ENCODE measurements at regions not wholly inside any gene's neighbourhood (a gene's known extent, or its start where the extent isn't known, plus 50 kb on each side); places are given as distances from the start of the nearest gene placed in this dataset.

- H3K27ac ChIP-seq, result no peak overlapping the region
- H3K27me3 ChIP-seq, result no peaks in the 10 kb centered on the region
- H3K4me3 ChIP-seq, result no peak overlapping the region
- 61 to 70% methylated on average over 5 of the region's 5 CpGs for WGBS, 2 donors
- no peak for DNase-seq
- TF ChIP-seq POLR2A (IDR thresholded peaks at IDR 0.05) (no peak), CTCF (IDR thresholded peaks at IDR 0.05) (no peak)
- H3K4me1 ChIP-seq, result no peaks in the 10 kb centered on the region
- H3K36me3 ChIP-seq (ENCODE audit: low read depth, missing control alignments), result no peaks in the 10 kb centered on the region
- intact Hi-C loops (cut with DNase I; ENCODE audit: low total_unique reads), result no loop called here
- no peaks in the 10 kb centered on the region for H3K9me3 ChIP-seq
Observed at GRCh38 chr4:45410701-45411210, 684.4 kb upstream of the GNPDA2 start.

GRCh38 chr4:45409536-45409935 lies 683.2 kb upstream of the GNPDA2 start:
- Histone ChIP-seq H3K27me3 (no peaks in the 10 kb centered on the region), H3K36me3 (ENCODE audit: low read depth, missing control alignments) (no peaks in the 10 kb centered on the region), H3K27ac (no peak overlapping the region), H3K4me3 (no peak overlapping the region), H3K4me1 (no peaks in the 10 kb centered on the region), H3K9me3 (no peaks in the 10 kb centered on the region)
- TF ChIP-seq POLR2A (IDR thresholded peaks at IDR 0.05) (no peak), CTCF (IDR thresholded peaks at IDR 0.05) (no peak)
- no peak for DNase-seq
- WGBS, 2 donors, result 88% methylated on average over 1 of the region's 1 CpG
- intact Hi-C loops (cut with DNase I; ENCODE audit: low total_unique reads), result no loop called here

GRCh38 chr4:45408996-45409395 lies 682.6 kb upstream of the GNPDA2 start:
- Histone ChIP-seq H3K4me3 (no peak overlapping the region), H3K4me1 (no peaks in the 10 kb centered on the region), H3K9me3 (no peaks in the 10 kb centered on the region), H3K27ac (no peak overlapping the region), H3K36me3 (ENCODE audit: low read depth, missing control alignments) (no peaks in the 10 kb centered on the region), H3K27me3 (no peaks in the 10 kb centered on the region)
- intact Hi-C loops (cut with DNase I; ENCODE audit: low total_unique reads), result no loop called here
- TF ChIP-seq POLR2A (IDR thresholded peaks at IDR 0.05) (no peak), CTCF (IDR thresholded peaks at IDR 0.05) (no peak)
- DNase-seq, result no peak
- 83 to 87% methylated on average over 2 of the region's 2 CpGs for WGBS, 2 donors

- WGBS, 2 donors, result 49 to 57% methylated on average over 3 of the region's 3 CpGs
- intact Hi-C loops (cut with DNase I; ENCODE audit: low total_unique reads), result no loop called here
- no peaks in the 10 kb centered on the region for H3K4me1 ChIP-seq
- H3K27me3 ChIP-seq, result no peaks in the 10 kb centered on the region
- DNase-seq, result no peak
- TF ChIP-seq POLR2A (IDR thresholded peaks at IDR 0.05) (no peak), CTCF (IDR thresholded peaks at IDR 0.05) (no peak)
- H3K36me3 ChIP-seq (ENCODE audit: low read depth, missing control alignments), result no peaks in the 10 kb centered on the region
- no peak overlapping the region for H3K27ac ChIP-seq
- H3K9me3 ChIP-seq, result no peaks in the 10 kb centered on the region
- no peak overlapping the region for H3K4me3 ChIP-seq
Observed at GRCh38 chr4:45399116-45399515, 672.8 kb upstream of the GNPDA2 start.

- H3K36me3 ChIP-seq (ENCODE audit: low read depth, missing control alignments), result no peaks in the 10 kb centered on the region
- intact Hi-C loops (cut with DNase I; ENCODE audit: low total_unique reads), result no loop called here
Observed at GRCh38 chr4:45385306-45385705, 659.0 kb upstream of the GNPDA2 start.

More at GRCh38 chr4:45385306-45385705, 659.0 kb upstream of the GNPDA2 start:
- no peak overlapping the region for H3K27ac ChIP-seq
- no peak overlapping the region for H3K4me3 ChIP-seq
- TF ChIP-seq POLR2A (IDR thresholded peaks at IDR 0.05), result no peak
- no peak for TF ChIP-seq CTCF (IDR thresholded peaks at IDR 0.05)
- H3K4me1 ChIP-seq, result no peaks in the 10 kb centered on the region
- DNase-seq, result no peak
- no peaks in the 10 kb centered on the region for H3K9me3 ChIP-seq
- no peaks in the 10 kb centered on the region for H3K27me3 ChIP-seq
